ENCODE measurements at regions not wholly inside any gene's neighbourhood (a gene's known extent, or its start where the extent isn't known, plus 50 kb on each side); places are given as distances from the start of the nearest gene placed in this dataset.

GRCh38 chr6:47360388-47360787 is 50.7 kb upstream of the TNFRSF21 start:
- DNase-seq = no peak

- no peak for DNase-seq
These were observed 53.3 kb upstream of the TNFRSF21 start for GRCh38 chr6:47362857-47363461.

- no peak for DNase-seq
These were observed 54.0 kb upstream of the TNFRSF21 start for GRCh38 chr6:47363736-47364135.

GRCh38 chr6:47366335-47366890 is 56.7 kb upstream of the TNFRSF21 start:
- no peak for DNase-seq

GRCh38 chr6:47371139-47371869 is 61.6 kb upstream of the TNFRSF21 start:
- no peak for DNase-seq

- DNase-seq = no peak
These were observed 62.2 kb upstream of the TNFRSF21 start for GRCh38 chr6:47371870-47372255.

- DNase-seq = no peak
These were observed 62.6 kb upstream of the TNFRSF21 start for GRCh38 chr6:47372318-47372717.

GRCh38 chr6:47375426-47375825 is 65.7 kb upstream of the TNFRSF21 start:
- DNase-seq = no peak

- DNase-seq = peak in 1 of 5 experiments; percentile 37
These were observed 67.2 kb upstream of the TNFRSF21 start for GRCh38 chr6:47376930-47377329.

- no peak for DNase-seq
These were observed 68.3 kb upstream of the TNFRSF21 start for GRCh38 chr6:47377971-47378370.

GRCh38 chr6:47379328-47379727 is 69.6 kb upstream of the TNFRSF21 start:
- no peak for DNase-seq

- DNase-seq = no peak
These were observed 70.5 kb upstream of the TNFRSF21 start for GRCh38 chr6:47380251-47380650.

- no peak for DNase-seq
These were observed 71.3 kb upstream of the TNFRSF21 start for GRCh38 chr6:47381036-47381435.

- DNase-seq = no peak
These were observed 73.7 kb upstream of the TNFRSF21 start for GRCh38 chr6:47383360-47383759.

- no peak for DNase-seq
These were observed 82.0 kb upstream of the TNFRSF21 start for GRCh38 chr6:47391675-47392074.

GRCh38 chr6:47392251-47392650 is 82.5 kb upstream of the TNFRSF21 start:
- no peak for DNase-seq

GRCh38 chr6:47396401-47397069 is 81.1 kb upstream of the CD2AP start:
- DNase-seq = no peak

- no peak for DNase-seq
These were observed 77.0 kb upstream of the CD2AP start for GRCh38 chr6:47400581-47400980.

- DNase-seq = no peak
These were observed 75.5 kb upstream of the CD2AP start for GRCh38 chr6:47402081-47402480.

- no peak for DNase-seq
These were observed 74.5 kb upstream of the CD2AP start for GRCh38 chr6:47403056-47403455.

GRCh38 chr6:47403801-47404200 is 73.8 kb upstream of the CD2AP start:
- DNase-seq = no peak

GRCh38 chr6:47404435-47404834 is 73.2 kb upstream of the CD2AP start:
- no peak for DNase-seq

- no peak for DNase-seq
These were observed 72.3 kb upstream of the CD2AP start for GRCh38 chr6:47405273-47405672.
